Retinal pigment epithelial cell (primary cell): ENCODE measurements at regions not wholly inside any gene's neighbourhood (a gene's known extent, or its start where the extent isn't known, plus 50 kb on each side); places are given as distances from the start of the nearest gene placed in this dataset.

ENCODE experiments used
- DNase-seq: peaks from one replicate; pipeline ENCODE4 v3.0.0-alpha.2; 2010; ENCODE audit warnings: low read depth
- H3K4me3 ChIP-seq: 2 replicates; pipeline ENCODE4 v1.5.1; 2011; ENCODE audit warnings: mild to moderate bottlenecking, low read length, control low read depth, moderate library complexity
- TF ChIP-seq, protein P1 (sequence below): conservative IDR thresholded peaks from 2 replicates; pipeline ENCODE4 v1.5.1; 2011; ENCODE audit warnings: low read depth, low read length, control low read depth, inconsistent platforms

DNA sequence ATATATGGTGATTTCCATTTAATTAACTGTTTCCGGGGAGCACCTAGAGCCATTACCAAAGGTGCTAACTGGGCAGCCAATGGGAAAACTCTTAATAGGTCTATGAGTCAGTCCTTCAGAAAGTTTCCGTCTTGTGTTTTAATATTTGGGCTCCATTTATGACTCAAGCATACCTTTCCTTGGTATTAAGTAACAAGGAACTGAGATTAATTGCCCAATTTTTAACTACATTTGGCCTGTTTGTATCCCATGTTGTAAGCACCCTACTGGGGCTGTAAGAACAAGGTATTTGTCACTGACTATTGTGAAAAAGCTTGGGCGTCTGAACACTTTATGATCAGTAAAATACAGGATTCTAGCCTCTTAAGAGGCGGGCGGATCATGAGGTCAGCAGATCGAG, 62.8 kb upstream of the FOXN3 start:
- DNase-seq: no peak
- TF ChIP-seq, protein P1, sequence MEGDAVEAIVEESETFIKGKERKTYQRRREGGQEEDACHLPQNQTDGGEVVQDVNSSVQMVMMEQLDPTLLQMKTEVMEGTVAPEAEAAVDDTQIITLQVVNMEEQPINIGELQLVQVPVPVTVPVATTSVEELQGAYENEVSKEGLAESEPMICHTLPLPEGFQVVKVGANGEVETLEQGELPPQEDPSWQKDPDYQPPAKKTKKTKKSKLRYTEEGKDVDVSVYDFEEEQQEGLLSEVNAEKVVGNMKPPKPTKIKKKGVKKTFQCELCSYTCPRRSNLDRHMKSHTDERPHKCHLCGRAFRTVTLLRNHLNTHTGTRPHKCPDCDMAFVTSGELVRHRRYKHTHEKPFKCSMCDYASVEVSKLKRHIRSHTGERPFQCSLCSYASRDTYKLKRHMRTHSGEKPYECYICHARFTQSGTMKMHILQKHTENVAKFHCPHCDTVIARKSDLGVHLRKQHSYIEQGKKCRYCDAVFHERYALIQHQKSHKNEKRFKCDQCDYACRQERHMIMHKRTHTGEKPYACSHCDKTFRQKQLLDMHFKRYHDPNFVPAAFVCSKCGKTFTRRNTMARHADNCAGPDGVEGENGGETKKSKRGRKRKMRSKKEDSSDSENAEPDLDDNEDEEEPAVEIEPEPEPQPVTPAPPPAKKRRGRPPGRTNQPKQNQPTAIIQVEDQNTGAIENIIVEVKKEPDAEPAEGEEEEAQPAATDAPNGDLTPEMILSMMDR: no peak
- H3K4me3 ChIP-seq: no peak overlapping the region

DNA sequence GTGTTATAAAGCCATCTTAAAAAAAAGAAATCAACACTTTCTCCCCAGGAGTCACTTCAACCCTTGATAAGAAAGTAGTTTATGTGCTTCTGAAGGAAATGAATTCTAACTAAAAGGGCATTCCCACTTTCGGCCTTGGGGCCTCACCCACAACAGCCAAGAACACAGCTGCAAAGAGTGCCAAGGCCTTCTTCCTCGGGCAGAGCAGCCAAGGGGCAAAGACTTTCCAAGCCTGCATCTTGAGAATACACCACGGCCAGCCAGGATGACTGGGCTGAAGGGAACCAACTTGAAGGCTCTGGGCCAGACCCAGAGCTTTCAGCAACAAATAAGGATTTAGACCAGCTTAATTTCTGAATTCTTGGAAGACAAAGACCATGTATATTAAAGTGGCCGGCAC, 60.4 kb upstream of the FOXN3 start:
- no peak overlapping the region for H3K4me3 ChIP-seq
- no peak for DNase-seq
- TF ChIP-seq, protein P1: no peak

DNA sequence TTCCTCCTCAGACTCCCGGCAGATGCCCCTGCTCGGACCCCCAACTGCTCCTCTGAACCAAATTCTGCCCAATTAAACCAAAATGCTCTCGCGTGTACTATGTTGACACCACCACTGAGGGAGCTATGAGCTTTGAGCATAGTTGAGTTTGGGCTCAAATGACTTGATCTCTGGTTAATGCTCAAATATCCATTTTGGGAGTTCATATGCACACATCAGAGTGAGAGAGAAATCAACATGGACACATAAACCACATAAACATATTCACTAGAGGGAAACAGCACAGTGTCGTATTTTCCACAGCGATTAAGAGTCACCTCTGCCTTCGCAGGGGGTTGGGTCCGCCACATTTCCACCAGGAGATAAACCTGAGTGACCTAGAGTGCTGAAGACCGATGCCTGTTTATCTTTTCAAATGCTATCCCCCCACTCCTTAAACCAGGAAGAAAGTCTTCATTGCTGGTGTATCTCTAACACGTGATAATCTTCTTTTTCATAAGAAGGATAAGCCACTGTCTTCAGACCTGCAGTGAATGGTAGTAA, 59.4 kb upstream of the FOXN3 start:
- TF ChIP-seq, protein P1: no peak
- no peak for DNase-seq
- H3K4me3 ChIP-seq: no peak overlapping the region

DNA sequence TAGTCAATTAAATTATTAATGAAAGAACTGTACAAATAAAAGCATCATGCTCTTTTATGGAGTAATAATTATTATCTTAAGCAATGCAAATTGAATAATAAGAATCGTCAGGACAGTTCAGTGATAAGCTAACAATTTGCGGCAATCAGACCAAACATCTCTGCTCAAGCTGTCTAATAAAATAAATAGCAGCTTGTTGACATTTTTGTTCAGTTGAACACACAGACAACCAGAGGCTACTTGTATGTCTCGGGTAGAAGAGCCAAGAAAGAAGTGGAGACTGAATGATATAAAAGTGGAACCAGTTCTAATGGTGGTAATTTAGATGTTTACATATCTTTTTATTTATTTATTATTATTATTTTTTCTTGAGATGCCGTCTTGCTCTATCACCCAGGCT, 57.4 kb upstream of the FOXN3 start:
- TF ChIP-seq, protein P1: no peak
- DNase-seq: no peak

DNA sequence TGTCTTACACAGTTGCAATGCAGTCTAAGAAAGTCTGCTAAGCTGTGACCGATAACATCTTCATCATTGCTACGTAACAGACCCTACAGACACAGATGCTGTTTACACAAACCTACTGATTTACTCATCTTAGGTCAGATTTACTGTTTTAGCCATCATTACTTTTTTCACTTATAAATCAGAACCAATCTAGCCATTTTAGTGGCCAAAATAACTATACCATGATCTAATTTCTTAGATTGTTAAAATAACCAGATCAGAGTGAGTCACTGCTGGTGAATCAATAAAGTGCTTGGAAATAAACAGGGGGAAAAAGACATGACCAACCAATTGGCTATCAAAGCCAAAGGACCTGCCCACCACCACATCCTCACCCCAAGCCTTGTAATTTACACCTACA, 57.0 kb upstream of the FOXN3 start:
- TF ChIP-seq, protein P1: no peak
- H3K4me3 ChIP-seq: no peak overlapping the region
- no peak for DNase-seq

More for the DNA sequence above, 57.4 kb upstream of the FOXN3 start:
- no peak overlapping the region for H3K4me3 ChIP-seq

DNA sequence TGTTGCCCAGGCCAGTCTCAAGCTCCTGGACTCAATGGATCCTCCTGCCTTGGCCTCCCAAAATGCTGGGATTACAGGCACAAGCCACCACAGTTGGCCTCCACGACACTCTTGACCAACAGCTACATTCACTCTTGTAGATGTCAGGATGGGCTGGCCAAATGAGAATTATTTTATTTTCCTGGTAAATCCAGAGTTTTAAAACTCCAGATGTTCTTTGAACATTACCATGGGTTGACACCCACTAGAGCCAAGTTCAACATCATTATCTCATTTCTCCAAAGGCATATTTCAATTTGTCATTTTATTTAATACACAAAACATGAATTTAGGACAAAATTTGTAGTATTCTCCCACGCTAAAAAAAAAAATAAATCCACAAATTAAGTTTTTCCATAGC, 56.5 kb upstream of the FOXN3 start:
- no peak for DNase-seq
- no peak overlapping the region for H3K4me3 ChIP-seq
- TF ChIP-seq, protein P1: no peak

DNA sequence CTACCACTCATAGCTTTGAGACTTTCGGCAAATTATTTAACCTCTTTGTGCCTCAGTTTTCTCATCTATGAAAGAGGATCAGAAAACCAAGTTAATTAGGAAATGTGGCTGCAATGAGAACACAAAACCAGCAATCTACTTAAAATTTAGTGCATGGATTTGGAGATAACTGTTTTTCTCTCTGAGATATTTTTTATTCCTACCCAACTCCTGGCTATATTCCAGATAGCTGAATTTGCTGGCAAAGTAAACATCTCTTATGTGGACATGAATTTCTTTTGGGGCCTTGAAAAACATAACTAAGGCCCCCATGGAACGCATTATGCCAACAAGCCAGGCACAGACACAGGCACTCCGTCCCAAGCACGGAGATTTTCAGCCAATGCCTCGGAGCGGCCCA, 53.4 kb upstream of the FOXN3 start:
- TF ChIP-seq, protein P1: no peak
- no peak overlapping the region for H3K4me3 ChIP-seq
- no peak for DNase-seq
